SK-N-SH treated with all-trans-retinoic acid at 6 μM for 48 hours (cell line): ENCODE measurements at regions not wholly inside any gene's neighbourhood (a gene's known extent, or its start where the extent isn't known, plus 50 kb on each side); places are given as distances from the start of the nearest gene placed in this dataset.

Source experiments
- ATAC-seq: fragments of 200-7000 bp; cut with Tn5 transposase; 3 replicates; pipeline ENCODE4 v1.9.1; 2020; ENCODE audit warnings: mild to moderate bottlenecking, moderate library complexity
- ARNTL ChIP-seq: fragments of 450-650 bp; formaldehyde crosslinking; IDR thresholded peaks from 2 replicates; pipeline ENCODE4 v1.5.0; 2020; ENCODE audit warnings: low read depth, mild to moderate bottlenecking, moderate library complexity, borderline replicate concordance
- BACH2 ChIP-seq: fragments of 250-450 bp; sonication (Bioruptor Pico); IDR thresholded peaks from 2 replicates; pipeline ENCODE4 v1.9.0; 2021; ENCODE audit warnings: mild to moderate bottlenecking, borderline replicate concordance
- CREB5 ChIP-seq: fragments of 250-450 bp; sonication (Bioruptor Pico); IDR thresholded peaks from 2 replicates; pipeline ENCODE4 v1.5.1; 2020; ENCODE audit warnings: low read depth, mild to moderate bottlenecking, moderate library complexity
- CSDC2 ChIP-seq: fragments of 250-450 bp; sonication (Bioruptor Pico); IDR thresholded peaks from 2 replicates; pipeline ENCODE4 v1.5.0; 2020; ENCODE audit warnings: mild to moderate bottlenecking, moderate library complexity
- GLIS3 ChIP-seq: fragments of 250-450 bp; sonication (Bioruptor Pico); IDR thresholded peaks from 2 replicates; pipeline ENCODE4 v1.5.0; 2020; ENCODE audit warnings: mild to moderate bottlenecking, moderate library complexity
- ISL1 ChIP-seq: fragments of 250-450 bp; sonication (Bioruptor Pico); IDR thresholded peaks from 2 replicates; pipeline ENCODE4 v2.1.2; 2022; ENCODE audit warnings: mild to moderate bottlenecking, moderate library complexity
- POU6F1 ChIP-seq: fragments of 250-450 bp; sonication (Bioruptor Pico); IDR thresholded peaks from 2 replicates; pipeline ENCODE4 v1.8.0; 2021; ENCODE audit warnings: low read depth, mild to moderate bottlenecking, moderate library complexity, borderline replicate concordance
- PPARA ChIP-seq: fragments of 250-450 bp; sonication (Bioruptor Pico); IDR thresholded peaks from 2 replicates; pipeline ENCODE4 v1.5.0; 2020; ENCODE audit warnings: mild to moderate bottlenecking, borderline replicate concordance
- TCF4 ChIP-seq: fragments of 250-450 bp; sonication (Bioruptor Pico); IDR thresholded peaks from 2 replicates; pipeline ENCODE4 v1.8.0; 2021; ENCODE audit warnings: mild to moderate bottlenecking, moderate library complexity, borderline replicate concordance
- TOX ChIP-seq: fragments of 250-450 bp; sonication (Bioruptor Pico); IDR thresholded peaks from 2 replicates; pipeline ENCODE4 v1.8.0; 2021; ENCODE audit warnings: mild to moderate bottlenecking, moderate library complexity, borderline replicate concordance
- TSHZ2 ChIP-seq: fragments of 250-450 bp; sonication (Bioruptor Pico); IDR thresholded peaks from 2 replicates; pipeline ENCODE4 v1.5.0; 2020; ENCODE audit warnings: mild to moderate bottlenecking, moderate library complexity
- ZC3H10 ChIP-seq: fragments of 250-450 bp; sonication (Bioruptor Pico); IDR thresholded peaks from 2 replicates; pipeline ENCODE4 v1.5.1; 2021; ENCODE audit warnings: mild to moderate bottlenecking, moderate library complexity
- ZFP30 ChIP-seq: fragments of 450-650 bp; formaldehyde crosslinking; IDR thresholded peaks from 2 replicates; pipeline ENCODE4 v1.5.0; 2022; ENCODE audit warnings: mild to moderate bottlenecking, moderate library complexity
- ZNF8 ChIP-seq: fragments of 450-650 bp; formaldehyde crosslinking; IDR thresholded peaks from 2 replicates; pipeline ENCODE4 v1.5.0; 2020; ENCODE audit warnings: mild to moderate bottlenecking, moderate library complexity
- TF ChIP-seq, protein P1 (sequence below): fragments of 250-450 bp; sonication (Bioruptor Pico); IDR thresholded peaks from 2 replicates; pipeline ENCODE4 v1.8.0; 2020; ENCODE audit warnings: mild to moderate bottlenecking, moderate library complexity, borderline replicate concordance

- TF ChIP-seq, protein P1, sequence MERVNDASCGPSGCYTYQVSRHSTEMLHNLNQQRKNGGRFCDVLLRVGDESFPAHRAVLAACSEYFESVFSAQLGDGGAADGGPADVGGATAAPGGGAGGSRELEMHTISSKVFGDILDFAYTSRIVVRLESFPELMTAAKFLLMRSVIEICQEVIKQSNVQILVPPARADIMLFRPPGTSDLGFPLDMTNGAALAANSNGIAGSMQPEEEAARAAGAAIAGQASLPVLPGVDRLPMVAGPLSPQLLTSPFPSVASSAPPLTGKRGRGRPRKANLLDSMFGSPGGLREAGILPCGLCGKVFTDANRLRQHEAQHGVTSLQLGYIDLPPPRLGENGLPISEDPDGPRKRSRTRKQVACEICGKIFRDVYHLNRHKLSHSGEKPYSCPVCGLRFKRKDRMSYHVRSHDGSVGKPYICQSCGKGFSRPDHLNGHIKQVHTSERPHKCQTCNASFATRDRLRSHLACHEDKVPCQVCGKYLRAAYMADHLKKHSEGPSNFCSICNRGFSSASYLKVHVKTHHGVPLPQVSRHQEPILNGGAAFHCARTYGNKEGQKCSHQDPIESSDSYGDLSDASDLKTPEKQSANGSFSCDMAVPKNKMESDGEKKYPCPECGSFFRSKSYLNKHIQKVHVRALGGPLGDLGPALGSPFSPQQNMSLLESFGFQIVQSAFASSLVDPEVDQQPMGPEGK = no peak
- TF ChIP-seq ARNTL (CRISPR knock-in tag) = no peak
Measured at GRCh38 chr1:5651473-5651872, 340.8 kb downstream of the NPHP4 start (continued).

- no peak for ATAC-seq
- TF ChIP-seq ZC3H10 (no peak), TCF4 (no peak), TOX (CRISPR knock-in tag) (no peak)
Measured at GRCh38 chr1:5651027-5651410, 341.2 kb downstream of the NPHP4 start.

GRCh38 chr1:5650283-5651026 lies 341.8 kb downstream of the NPHP4 start:
- TF ChIP-seq ZC3H10 = no peak
- no peak for TF ChIP-seq GLIS3 (CRISPR knock-in tag)
- TF ChIP-seq TCF4 = no peak
- TF ChIP-seq ZFP30 (CRISPR knock-in tag) = no peak
- no peak for TF ChIP-seq TSHZ2 (CRISPR knock-in tag)
- no peak for TF ChIP-seq CSDC2 (CRISPR knock-in tag)
- TF ChIP-seq, protein P1 = no peak
- no peak for TF ChIP-seq ISL1 (CRISPR knock-in tag)
- TF ChIP-seq ARNTL (CRISPR knock-in tag) = no peak
- ATAC-seq = no peak

DNA sequence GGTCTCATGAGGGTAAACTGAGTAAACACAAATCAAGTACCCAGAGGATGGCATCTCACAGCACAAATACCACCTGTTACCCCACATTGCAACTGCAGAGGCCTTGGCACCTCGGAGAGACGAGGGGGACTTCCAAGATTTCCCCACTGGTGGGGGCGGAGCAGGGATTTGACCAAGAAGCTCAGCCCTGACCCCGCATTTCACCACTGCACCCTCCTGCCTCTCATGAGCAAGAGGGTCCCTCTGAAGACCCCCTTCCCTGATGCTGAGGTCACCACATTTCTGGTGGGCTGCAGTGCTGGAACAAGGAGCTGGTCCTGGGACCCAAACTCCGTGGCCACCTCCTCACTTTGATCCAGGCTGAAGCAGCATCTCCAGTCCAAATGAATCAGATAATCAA lies 342.4 kb downstream of the NPHP4 start:
- no peak for TF ChIP-seq BACH2 (CRISPR knock-in tag)
- no peak for TF ChIP-seq ZFP30 (CRISPR knock-in tag)
- TF ChIP-seq POU6F1 (CRISPR knock-in tag) = no peak
- TF ChIP-seq ISL1 (CRISPR knock-in tag) = no peak
- no peak for TF ChIP-seq CSDC2 (CRISPR knock-in tag)
- TF ChIP-seq GLIS3 (CRISPR knock-in tag) = no peak
- ATAC-seq = no peak

GRCh38 chr1:5649166-5649551 lies 343.1 kb downstream of the NPHP4 start:
- TF ChIP-seq CREB5 (CRISPR knock-in tag) (no peak), TOX (CRISPR knock-in tag) (no peak), PPARA (CRISPR knock-in tag) (no peak), BACH2 (CRISPR knock-in tag) (no peak), ZNF8 (CRISPR knock-in tag) (no peak), ARNTL (CRISPR knock-in tag) (no peak), ZFP30 (CRISPR knock-in tag) (no peak), CSDC2 (CRISPR knock-in tag) (no peak)
- ATAC-seq = no peak
